H9 (cell line): ENCODE measurements at regions not wholly inside any gene's neighbourhood (a gene's known extent, or its start where the extent isn't known, plus 50 kb on each side); places are given as distances from the start of the nearest gene placed in this dataset.

ENCODE experiments used
- DNase-seq: peaks from one replicate; pipeline ENCODE4 v3.0.0-alpha.2; 2017
- H2AFZ ChIP-seq: one replicate; pipeline ENCODE4 v1.6.1; 2013; ENCODE audit warnings: mild to moderate bottlenecking, low read length, control low read depth, moderate library complexity
- H2AK5ac ChIP-seq: 2 replicates; pipeline ENCODE4 v1.6.1; 2013; ENCODE audit warnings: low read length, control low read depth, mixed read lengths; ENCODE audit not compliant: insufficient read length
- H2BK120ac ChIP-seq: one replicate; pipeline ENCODE4 v1.6.1; 2013; ENCODE audit warnings: low read depth, mild to moderate bottlenecking, low read length, control low read depth, inconsistent platforms; ENCODE audit not compliant: poor library complexity, severe bottlenecking
- H2BK12ac ChIP-seq: 2 replicates; pipeline ENCODE4 v1.6.1; 2013; ENCODE audit warnings: low read length, control low read depth, mixed read lengths, low read depth; ENCODE audit not compliant: insufficient read length
- H2BK15ac ChIP-seq: 2 replicates; pipeline ENCODE4 v1.6.1; 2013; ENCODE audit warnings: low read depth, low read length, control low read depth
- H2BK20ac ChIP-seq: one replicate; pipeline ENCODE4 v1.6.1; 2013; ENCODE audit warnings: low read depth, mild to moderate bottlenecking, low read length, control low read depth, inconsistent platforms; ENCODE audit not compliant: poor library complexity, severe bottlenecking
- H2BK5ac ChIP-seq: 2 replicates; pipeline ENCODE4 v1.6.1; 2013; ENCODE audit warnings: low read length, control low read depth, mixed read lengths; ENCODE audit not compliant: insufficient read length
- H3K14ac ChIP-seq: 2 replicates; pipeline ENCODE4 v1.6.1; 2013; ENCODE audit warnings: low read length, control low read depth; ENCODE audit not compliant: insufficient read depth
- H3K18ac ChIP-seq: 2 replicates; pipeline ENCODE4 v1.6.1; 2013; ENCODE audit warnings: low read depth, mild to moderate bottlenecking, mixed read lengths, low read length, control low read depth; ENCODE audit not compliant: insufficient read length
- H3K23ac ChIP-seq: 2 replicates; pipeline ENCODE4 v1.6.1; 2013; ENCODE audit warnings: low read length, control low read depth, mixed read lengths, low read depth; ENCODE audit not compliant: insufficient read length
- H3K23me2 ChIP-seq: 2 replicates; pipeline ENCODE4 v1.6.1; 2013; ENCODE audit warnings: low read depth, mild to moderate bottlenecking, mixed read lengths, low read length, control low read depth; ENCODE audit not compliant: insufficient read length, poor library complexity, severe bottlenecking
- H3K27ac ChIP-seq: 2 replicates; pipeline ENCODE4 v1.5.1; 2013; ENCODE audit warnings: low read length, control low read depth, mixed read lengths, low read depth; ENCODE audit not compliant: insufficient read length
- H3K27me3 ChIP-seq: 2 replicates; pipeline ENCODE4 v1.6.1; 2013; ENCODE audit warnings: low read length, control low read depth, inconsistent platforms; ENCODE audit not compliant: insufficient read depth
- H3K4ac ChIP-seq: 2 replicates; pipeline ENCODE4 v1.6.1; 2013; ENCODE audit warnings: low read depth, mild to moderate bottlenecking, control low read depth, inconsistent platforms, low read length, moderate library complexity
- H3K4me1 ChIP-seq: 2 replicates; pipeline ENCODE4 v1.6.1; 2013; ENCODE audit warnings: low read length, control low read depth, inconsistent platforms; ENCODE audit not compliant: insufficient read depth
- H3K4me2 ChIP-seq: 2 replicates; pipeline ENCODE4 v1.6.1; 2013; ENCODE audit warnings: low read length, control low read depth, mixed read lengths; ENCODE audit not compliant: insufficient read length, insufficient read depth
- H3K56ac ChIP-seq: 2 replicates; pipeline ENCODE4 v1.6.1; 2013; ENCODE audit warnings: low read depth, mild to moderate bottlenecking, mixed read lengths, low read length, control low read depth; ENCODE audit not compliant: insufficient read length
- H3K79me1 ChIP-seq: 2 replicates; pipeline ENCODE4 v1.6.1; 2013; ENCODE audit warnings: low read depth, mild to moderate bottlenecking, moderate library complexity, low read length, control low read depth, inconsistent platforms; ENCODE audit not compliant: insufficient read depth, poor library complexity, severe bottlenecking
- H3K79me2 ChIP-seq: 2 replicates; pipeline ENCODE4 v1.6.1; 2013; ENCODE audit warnings: low read length, control low read depth, inconsistent platforms; ENCODE audit not compliant: insufficient read depth
- H3K9ac ChIP-seq: 2 replicates; pipeline ENCODE4 v1.6.1; 2013; ENCODE audit warnings: low read length, control low read depth, mixed read lengths; ENCODE audit not compliant: insufficient read length; ENCODE audit errors: extremely low read depth
- H3K9me3 ChIP-seq: one replicate; pipeline ENCODE4 v1.6.1; 2013; ENCODE audit warnings: low read depth, low read length, inconsistent platforms; ENCODE audit not compliant: control insufficient read depth
- H3T11ph ChIP-seq: one replicate; pipeline ENCODE4 v1.6.1; 2013; ENCODE audit warnings: mild to moderate bottlenecking, low read length, control low read depth, inconsistent platforms
- H4K20me1 ChIP-seq: one replicate; pipeline ENCODE4 v1.6.1; 2013; ENCODE audit not compliant: control insufficient read depth, insufficient read length, insufficient read depth
- H4K5ac ChIP-seq: 2 replicates; pipeline ENCODE4 v1.6.1; 2013; ENCODE audit warnings: low read depth, mild to moderate bottlenecking, mixed read lengths, low read length, control low read depth; ENCODE audit not compliant: insufficient read length
- H4K8ac ChIP-seq: replicated peaks from 2 replicates; pipeline ENCODE4 v1.6.1; 2013; ENCODE audit warnings: low read length, control low read depth, mixed read lengths, low read depth; ENCODE audit not compliant: insufficient read length
- H4K91ac ChIP-seq: 2 replicates; pipeline ENCODE4 v1.6.1; 2013; ENCODE audit warnings: low read depth, mild to moderate bottlenecking, moderate library complexity, mixed read lengths, low read length, control low read depth; ENCODE audit not compliant: insufficient read length
- H3K27ac Mint-ChIP-seq, 3 experiments: 2 replicates in 2 of 3; 3 replicates in 1 of 3; pipeline ENCODE4 v1.8.0; 2020 to 2021; ENCODE audit warnings: mixed read lengths in 3 of 3, mild to moderate bottlenecking in 1 of 3, moderate library complexity in 1 of 3
- H3K27me3 Mint-ChIP-seq: 2 replicates; pipeline ENCODE4 v1.8.0; 2021; ENCODE audit warnings: low read depth, mild to moderate bottlenecking, moderate library complexity, mixed read lengths
- H3K36me3 Mint-ChIP-seq, 3 experiments: 2 replicates in 2 of 3; 3 replicates in 1 of 3; pipeline ENCODE4 v1.8.0; 2020 to 2021; ENCODE audit warnings: low read depth in 3 of 3, mixed read lengths in 3 of 3; ENCODE audit not compliant: insufficient read depth in 1 of 3
- H3K4me1 Mint-ChIP-seq, 2 experiments: 2 replicates each; pipeline ENCODE4 v1.8.0; 2020; ENCODE audit warnings: mixed read lengths in 2 of 2
- H3K4me3 Mint-ChIP-seq, 2 experiments: 2 replicates in 1 of 2; 3 replicates in 1 of 2; pipeline ENCODE4 v1.8.0; 2020 to 2021; ENCODE audit warnings: mild to moderate bottlenecking in 2 of 2, mixed read lengths in 2 of 2, moderate library complexity in 1 of 2
- H3K9me3 Mint-ChIP-seq, 2 experiments: 2 replicates in 1 of 2; 3 replicates in 1 of 2; pipeline ENCODE4 v1.8.0; 2020; ENCODE audit warnings: mild to moderate bottlenecking in 2 of 2, mixed read lengths in 2 of 2, moderate library complexity in 1 of 2
- CTCF ChIP-seq: fragments of 200-600 bp; sonication (generic); conservative IDR thresholded peaks from 3 replicates; pipeline ENCODE4 v1.8.0; 2021; ENCODE audit warnings: antibody characterized with exemption, mild to moderate bottlenecking
- WGBS: extraction: QIAGEN DNeasy Blood & Tissue Kit; methylation state at CpG from one replicate; pipeline ENCODE4 v1.1.7; 2013; ENCODE audit warnings: missing lambda C conversion rate, low lambda C conversion rate, mixed read lengths; ENCODE audit not compliant: insufficient read length; ENCODE audit errors: extremely low coverage; 5-methylcytosine and 5-hydroxymethylcytosine counted together

- H3K27me3 Mint-ChIP-seq = peaks cover 11% of the 10 kb centered on the region
- no peak overlapping the region for H3K4ac ChIP-seq
- H3K4me1 Mint-ChIP-seq = 0 out of 4 replicates have a peak, but pooled peaks cover 0 to 2% of the 10 kb centered on the region in 2 experiments
- H2AK5ac ChIP-seq = no peak overlapping the region
- H3K9me3 ChIP-seq = peaks cover 8% of the 10 kb centered on the region
- no peaks in the 10 kb centered on the region for H3K79me1 ChIP-seq
- no peak overlapping the region for H4K8ac ChIP-seq
- no peak overlapping the region for H2BK5ac ChIP-seq
- H3K23ac ChIP-seq = no peak overlapping the region
- H4K91ac ChIP-seq = no peak overlapping the region
- H3K36me3 Mint-ChIP-seq = peaks cover 9 to 11% (median 9%) of the 10 kb centered on the region in 3 experiments; a peak in 6 of 7 replicates
- no peak overlapping the region for H3K9ac ChIP-seq
- H3K56ac ChIP-seq = no peak overlapping the region
- H2BK20ac ChIP-seq = no peak overlapping the region
- WGBS = no CpG with 5 or more reads among the region's 44 CpGs
- H3K27me3 ChIP-seq = no peaks in the 10 kb centered on the region
- peak overlapping the region in 1 of 3 experiments; percentile 28; a peak in 1 of 7 replicates for H3K27ac Mint-ChIP-seq
- no peaks in the 10 kb centered on the region for H3K79me2 ChIP-seq
- no peak overlapping the region for H2BK120ac ChIP-seq
- no peaks in the 10 kb centered on the region for H3K4me1 ChIP-seq
- no peak overlapping the region for H2AFZ ChIP-seq
- no peak overlapping the region for H3K14ac ChIP-seq
- H3K4me3 Mint-ChIP-seq = no peak overlapping the region
- H3K9me3 Mint-ChIP-seq = peaks cover 34 to 44% of the 10 kb centered on the region in 2 experiments
- H2BK12ac ChIP-seq = no peak overlapping the region
- no peak for DNase-seq
- H3K27ac ChIP-seq = no peak overlapping the region
- H3K23me2 ChIP-seq = no peaks in the 10 kb centered on the region
- H4K5ac ChIP-seq = no peak overlapping the region
- H3T11ph ChIP-seq = no peak overlapping the region
- no peak overlapping the region for H3K4me2 ChIP-seq
- no peak for TF ChIP-seq CTCF
- no peaks in the 10 kb centered on the region for H4K20me1 ChIP-seq
- no peak overlapping the region for H3K18ac ChIP-seq
- H2BK15ac ChIP-seq = no peak overlapping the region
Measured at GRCh38 chr2:2750867-2751714, 420.0 kb upstream of the MYT1L start.
